Activated CD4-positive, CD25-positive, alpha-beta regulatory T cell treated with anti-CD3 and anti-CD28 coated beads, Interleukin-2, amount 50 U/mL, for 72 hours (primary cell): ENCODE measurements at regions not wholly inside any gene's neighbourhood (a gene's known extent, or its start where the extent isn't known, plus 50 kb on each side); places are given as distances from the start of the nearest gene placed in this dataset.

Experiments used
- DNase-seq: peaks from one replicate; pipeline ENCODE4 v3.0.0; 2021

DNA sequence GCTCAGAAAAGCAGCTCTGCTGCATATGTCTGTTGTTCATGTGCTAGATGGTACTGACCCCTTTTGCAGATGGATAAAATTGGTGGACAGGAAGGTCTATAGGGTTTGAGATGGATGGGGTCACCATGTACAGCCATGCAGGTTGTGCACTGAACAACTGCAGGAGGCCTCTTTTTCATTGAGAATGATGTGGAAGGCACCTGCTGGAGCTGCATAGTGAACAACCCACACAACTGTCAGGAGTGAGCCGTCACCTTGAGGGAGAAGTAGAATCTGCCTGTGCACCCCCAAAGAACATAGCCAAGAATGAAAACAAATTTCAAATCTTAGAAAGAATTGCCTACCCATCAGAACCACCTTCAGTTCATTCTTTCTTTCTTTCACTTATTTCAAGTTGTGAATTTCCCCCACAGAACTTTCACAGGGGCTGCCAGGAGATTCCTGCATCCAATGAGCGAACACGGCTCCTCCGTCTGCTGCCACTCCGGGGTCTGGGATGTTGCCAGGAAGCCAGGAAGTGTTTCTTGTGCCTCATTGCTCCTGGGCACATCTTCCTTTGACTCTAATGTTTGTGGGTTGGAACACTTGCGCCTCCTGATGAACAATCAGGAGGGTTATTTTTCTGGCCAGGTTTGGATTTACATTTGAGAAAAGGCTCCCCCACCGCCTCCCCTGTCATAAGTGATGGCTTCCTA, 53.7 kb upstream of the DOCK1 start:
- no peak for DNase-seq

DNA sequence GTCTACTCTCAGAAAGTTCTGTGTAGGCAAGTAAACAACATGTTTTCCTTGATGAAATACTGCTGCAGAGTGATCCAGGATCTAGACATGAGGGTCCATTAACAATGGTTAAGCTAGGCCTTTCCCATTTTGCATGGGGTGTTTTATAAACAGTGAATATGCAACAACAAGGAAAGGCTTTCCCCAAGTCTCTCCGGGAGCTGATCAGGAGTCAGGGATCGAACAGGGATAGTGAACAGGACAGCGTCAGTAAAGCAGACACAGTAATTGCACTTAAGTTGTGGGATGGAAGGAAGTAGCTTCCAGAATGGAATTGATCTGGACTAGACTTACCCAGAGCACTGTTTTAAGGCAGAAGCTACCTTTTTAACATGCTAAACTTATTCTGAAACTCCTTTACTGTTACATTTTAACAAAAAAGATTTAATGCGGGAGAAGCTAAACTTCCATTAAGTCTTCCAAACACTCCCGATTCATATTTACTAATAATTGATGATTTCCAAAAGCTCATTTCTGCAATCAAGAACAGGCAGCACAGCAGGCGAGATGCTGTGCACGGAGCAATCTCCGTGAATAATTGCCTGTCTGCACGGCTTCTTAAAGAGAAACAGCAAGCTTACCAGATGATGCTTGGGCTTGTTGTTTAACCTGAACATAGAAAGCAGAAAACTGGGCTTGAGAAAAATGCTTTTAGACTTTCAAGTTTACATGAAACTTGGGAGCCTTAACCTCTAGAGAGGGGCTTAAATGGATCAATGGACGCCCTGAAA, 50.3 kb upstream of the DOCK1 start:
- no peak for DNase-seq
